A549 (cell line): ENCODE measurements at regions not wholly inside any gene's neighbourhood (a gene's known extent, or its start where the extent isn't known, plus 50 kb on each side); places are given as distances from the start of the nearest gene placed in this dataset.

Experiments used
- ATAC-seq, 2 experiments: fragments of 200-7000 bp in 1 of 2; fragments of >200 bp in 1 of 2; cut with Nextera tagmentation in 1 of 2; cut with Tn5 transposase in 1 of 2; 3 replicates each; pipeline versions ENCODE4 v1.8.0 to v1.9.1; 2018 to 2020; ENCODE audit warnings: mild to moderate bottlenecking in 1 of 2, moderate library complexity in 1 of 2
- CTCF ChIA-PET: fragments of 300-600 bp; sonication (Branson Sonifier 250); formaldehyde crosslinking; extraction: SDS; loops from one replicate; lab custom pipeline; 2021; ENCODE audit warnings: antibody characterized with exemption, inconsistent platforms; lab: Yijun Ruan, JAX
- POLR2A ChIA-PET: fragments of 350-600 bp; formaldehyde crosslinking; extraction: SDS; loops from one replicate; lab custom pipeline; 2021; ENCODE audit warnings: antibody characterized with exemption, inconsistent platforms; lab: Yijun Ruan, JAX
- DNase-seq, 2 experiments: peaks; one replicate each; pipeline versions ENCODE4 v3.0.0 to v3.0.0-alpha.2; 2011 to 2016; ENCODE audit warnings: low read depth in 1 of 2, low spot score in 1 of 2
- FAIRE-seq: peaks from 2 replicates; lab custom pipeline; 2011; peaks lifted over from hg19 to GRCh38; lab: Jason Lieb, UNC
- H3K27ac ChIP-seq, 2 experiments: fragments of >200 bp; sonication (Bioruptor Twin); formaldehyde crosslinking; 3 replicates each; pipeline ENCODE4 v1.5.1; 2016 to 2017
- H3K4me1 ChIP-seq: fragments of >200 bp; sonication (Bioruptor Twin); formaldehyde crosslinking; 3 replicates; pipeline ENCODE4 v1.6.1; 2016
- H3K4me2 ChIP-seq: fragments of >200 bp; sonication (Bioruptor Twin); formaldehyde crosslinking; 3 replicates; pipeline ENCODE4 v1.6.1; 2016
- H3K4me3 ChIP-seq: fragments of >200 bp; sonication (Bioruptor Twin); formaldehyde crosslinking; 3 replicates; pipeline ENCODE4 v1.5.1; 2016
- H3K9me3 ChIP-seq: fragments of >200 bp; sonication (Bioruptor Twin); formaldehyde crosslinking; 3 replicates; pipeline ENCODE4 v1.6.1; 2016
- CBX2 ChIP-seq: fragments of 200-600 bp; sonication (generic); IDR thresholded peaks from 2 replicates; pipeline ENCODE4 v1.6.1; 2016; ENCODE audit warnings: low read depth, mild to moderate bottlenecking, borderline replicate concordance
- CHD2 ChIP-seq: fragments of 150-350 bp; IDR thresholded peaks from 2 replicates; pipeline ENCODE4 v1.6.1; 2014; ENCODE audit warnings: low read length; ENCODE audit not compliant: partially characterized antibody
- CHD4 ChIP-seq: fragments of 200-600 bp; sonication (generic); IDR thresholded peaks from 2 replicates; pipeline ENCODE4 v1.6.1; 2016; ENCODE audit warnings: antibody characterized with exemption, mild to moderate bottlenecking, borderline replicate concordance
- EHMT2 ChIP-seq: fragments of 200-600 bp; sonication (generic); IDR thresholded peaks from 2 replicates; pipeline ENCODE4 v1.6.1; 2016; ENCODE audit warnings: antibody characterized with exemption, low read depth, mild to moderate bottlenecking, moderate library complexity
- ESRRA ChIP-seq: fragments of 150-350 bp; IDR thresholded peaks from 2 replicates; pipeline ENCODE4 v1.6.1; 2014; ENCODE audit warnings: mild to moderate bottlenecking, low read length, borderline replicate concordance
- FOXS1 ChIP-seq: fragments of 250-450 bp; sonication (Bioruptor Pico); IDR thresholded peaks from 2 replicates; pipeline ENCODE4 v1.5.0; 2020; ENCODE audit warnings: mild to moderate bottlenecking, moderate library complexity
- GATA3 ChIP-seq: IDR thresholded peaks from 2 replicates; pipeline ENCODE4 v1.6.1; 2012; ENCODE audit warnings: borderline replicate concordance
- HEYL ChIP-seq: fragments of 250-450 bp; sonication (Bioruptor Pico); IDR thresholded peaks from 2 replicates; pipeline ENCODE4 v1.8.0; 2021; ENCODE audit warnings: mild to moderate bottlenecking, moderate library complexity
- HOXB5 ChIP-seq: fragments of 250-450 bp; sonication (Bioruptor Pico); IDR thresholded peaks from 2 replicates; pipeline ENCODE4 v1.5.0; 2020; ENCODE audit warnings: mild to moderate bottlenecking, moderate library complexity
- JUNB ChIP-seq: fragments of >200 bp; sonication (Bioruptor Twin); formaldehyde crosslinking; IDR thresholded peaks from 2 replicates; pipeline ENCODE4 v1.6.1; 2016
- NPAS2 ChIP-seq: fragments of 250-450 bp; sonication (Bioruptor Pico); IDR thresholded peaks from 2 replicates; pipeline ENCODE4 v1.8.0; 2022; ENCODE audit warnings: mild to moderate bottlenecking, moderate library complexity, borderline replicate concordance
- NR3C1 ChIP-seq: fragments of >200 bp; sonication (Bioruptor Twin); formaldehyde crosslinking; IDR thresholded peaks from 3 replicates; pipeline ENCODE4 v1.6.1; 2017
- POLR2A ChIP-seq: IDR thresholded peaks from 2 replicates; pipeline ENCODE4 v1.6.1; 2012; ENCODE audit warnings: mild to moderate bottlenecking, low read length
- POLR2AphosphoS2 ChIP-seq: conservative IDR thresholded peaks from 2 replicates; pipeline ENCODE4 v1.6.1; 2012; ENCODE audit warnings: low read length, improper control_type of control experiment, inconsistent platforms
- SMC3 ChIP-seq: fragments of >200 bp; sonication (Bioruptor Twin); formaldehyde crosslinking; IDR thresholded peaks from 3 replicates; pipeline ENCODE4 v1.6.1; 2018; ENCODE audit warnings: inconsistent platforms
- TFCP2L1 ChIP-seq: fragments of 250-450 bp; sonication (Bioruptor Pico); IDR thresholded peaks from 2 replicates; pipeline ENCODE4 v1.5.0; 2021; ENCODE audit warnings: mild to moderate bottlenecking
- ZC3H11A ChIP-seq: fragments of 450-650 bp; IDR thresholded peaks from 2 replicates; pipeline ENCODE4 v1.6.1; 2014; ENCODE audit warnings: antibody characterized with exemption, mild to moderate bottlenecking
- ZNF302 ChIP-seq: fragments of 250-450 bp; sonication (Bioruptor Pico); IDR thresholded peaks from 2 replicates; pipeline ENCODE4 v1.9.0; 2021; ENCODE audit warnings: inconsistent platforms, mild to moderate bottlenecking, moderate library complexity
- ZSCAN20 ChIP-seq: fragments of 250-450 bp; sonication (Bioruptor Pico); IDR thresholded peaks from 2 replicates; pipeline ENCODE4 v1.8.0; 2022; ENCODE audit warnings: mild to moderate bottlenecking, moderate library complexity
- WGBS: methylation state at CpG from one replicate; pipeline ENCODE4 v1.1.6; 2017; ENCODE audit errors: missing lambda C conversion rate; 5-methylcytosine and 5-hydroxymethylcytosine counted together
- TF ChIP-seq, protein P1 (sequence below): fragments of >200 bp; sonication (Bioruptor Twin); formaldehyde crosslinking; IDR thresholded peaks from 2 replicates; pipeline ENCODE4 v1.6.1; 2016
- TF ChIP-seq, protein P2 (sequence below): IDR thresholded peaks from 2 replicates; pipeline ENCODE4 v1.6.1; 2012
- TF ChIP-seq, protein P3 (sequence below): fragments of 200-600 bp; sonication (generic); IDR thresholded peaks from 2 replicates; pipeline ENCODE4 v1.6.1; 2016; ENCODE audit warnings: antibody characterized with exemption, mild to moderate bottlenecking, moderate library complexity
- TF ChIP-seq, protein P4 (sequence below): fragments of 150-350 bp; IDR thresholded peaks from 2 replicates; pipeline ENCODE4 v1.6.1; 2014; ENCODE audit warnings: low read depth, mild to moderate bottlenecking, low read length
- TF ChIP-seq, protein P5 (sequence below): IDR thresholded peaks from 2 replicates; pipeline ENCODE4 v1.6.1; 2012
- TF ChIP-seq, protein P6 (sequence below): IDR thresholded peaks from 2 replicates; pipeline ENCODE4 v1.6.1; 2012; ENCODE audit warnings: low read depth, borderline replicate concordance

DNA sequence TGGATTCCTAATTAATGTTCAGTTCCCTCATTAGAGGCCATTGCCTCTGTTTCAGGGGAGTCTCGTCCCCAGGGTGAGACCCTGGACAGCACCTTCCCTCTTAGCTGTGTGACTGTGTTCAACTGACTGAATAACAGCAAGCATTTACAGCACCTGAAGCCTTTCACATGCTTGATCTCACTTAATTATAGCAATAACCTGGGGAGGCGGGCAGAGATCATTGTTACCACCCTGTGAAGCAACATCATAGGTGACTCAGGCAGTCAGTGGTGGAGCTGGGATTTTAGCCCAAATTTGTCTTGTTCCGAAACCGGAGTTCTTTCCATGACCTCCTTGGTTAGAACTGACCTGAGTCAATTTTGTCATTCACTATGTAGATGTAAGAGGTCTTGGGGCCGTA, 105.2 kb upstream of the RAD23B start:
- no peaks in the 10 kb centered on the region for H3K9me3 ChIP-seq
- H3K4me2 ChIP-seq = no peak overlapping the region
- FAIRE-seq (no peak), ATAC-seq (no peak), DNase-seq (no peak)
- CTCF ChIA-PET = interaction anchor here (1.0 to 1.3 kb wide), 3 partner anchors 11 to 167 kb away, joined by 3 to 4 read pairs (median 3); no protein-coding TSS in a partner anchor
- TF ChIP-seq NPAS2 (CRISPR knock-in tag) (no peak), CHD4 (no peak), EHMT2 (no peak), CBX2 (no peak), ZC3H11A (no peak), GATA3 (no peak), HEYL (CRISPR knock-in tag) (no peak), FOXS1 (CRISPR knock-in tag) (no peak)
- TF ChIP-seq, protein P1, sequence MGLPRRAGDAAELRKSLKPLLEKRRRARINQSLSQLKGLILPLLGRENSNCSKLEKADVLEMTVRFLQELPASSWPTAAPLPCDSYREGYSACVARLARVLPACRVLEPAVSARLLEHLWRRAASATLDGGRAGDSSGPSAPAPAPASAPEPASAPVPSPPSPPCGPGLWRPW = no peak
- TF ChIP-seq, protein P2, sequence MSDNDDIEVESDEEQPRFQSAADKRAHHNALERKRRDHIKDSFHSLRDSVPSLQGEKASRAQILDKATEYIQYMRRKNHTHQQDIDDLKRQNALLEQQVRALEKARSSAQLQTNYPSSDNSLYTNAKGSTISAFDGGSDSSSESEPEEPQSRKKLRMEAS = no peak
- TF ChIP-seq, protein P3, sequence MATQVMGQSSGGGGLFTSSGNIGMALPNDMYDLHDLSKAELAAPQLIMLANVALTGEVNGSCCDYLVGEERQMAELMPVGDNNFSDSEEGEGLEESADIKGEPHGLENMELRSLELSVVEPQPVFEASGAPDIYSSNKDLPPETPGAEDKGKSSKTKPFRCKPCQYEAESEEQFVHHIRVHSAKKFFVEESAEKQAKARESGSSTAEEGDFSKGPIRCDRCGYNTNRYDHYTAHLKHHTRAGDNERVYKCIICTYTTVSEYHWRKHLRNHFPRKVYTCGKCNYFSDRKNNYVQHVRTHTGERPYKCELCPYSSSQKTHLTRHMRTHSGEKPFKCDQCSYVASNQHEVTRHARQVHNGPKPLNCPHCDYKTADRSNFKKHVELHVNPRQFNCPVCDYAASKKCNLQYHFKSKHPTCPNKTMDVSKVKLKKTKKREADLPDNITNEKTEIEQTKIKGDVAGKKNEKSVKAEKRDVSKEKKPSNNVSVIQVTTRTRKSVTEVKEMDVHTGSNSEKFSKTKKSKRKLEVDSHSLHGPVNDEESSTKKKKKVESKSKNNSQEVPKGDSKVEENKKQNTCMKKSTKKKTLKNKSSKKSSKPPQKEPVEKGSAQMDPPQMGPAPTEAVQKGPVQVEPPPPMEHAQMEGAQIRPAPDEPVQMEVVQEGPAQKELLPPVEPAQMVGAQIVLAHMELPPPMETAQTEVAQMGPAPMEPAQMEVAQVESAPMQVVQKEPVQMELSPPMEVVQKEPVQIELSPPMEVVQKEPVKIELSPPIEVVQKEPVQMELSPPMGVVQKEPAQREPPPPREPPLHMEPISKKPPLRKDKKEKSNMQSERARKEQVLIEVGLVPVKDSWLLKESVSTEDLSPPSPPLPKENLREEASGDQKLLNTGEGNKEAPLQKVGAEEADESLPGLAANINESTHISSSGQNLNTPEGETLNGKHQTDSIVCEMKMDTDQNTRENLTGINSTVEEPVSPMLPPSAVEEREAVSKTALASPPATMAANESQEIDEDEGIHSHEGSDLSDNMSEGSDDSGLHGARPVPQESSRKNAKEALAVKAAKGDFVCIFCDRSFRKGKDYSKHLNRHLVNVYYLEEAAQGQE = no peak
- TF ChIP-seq, protein P4, sequence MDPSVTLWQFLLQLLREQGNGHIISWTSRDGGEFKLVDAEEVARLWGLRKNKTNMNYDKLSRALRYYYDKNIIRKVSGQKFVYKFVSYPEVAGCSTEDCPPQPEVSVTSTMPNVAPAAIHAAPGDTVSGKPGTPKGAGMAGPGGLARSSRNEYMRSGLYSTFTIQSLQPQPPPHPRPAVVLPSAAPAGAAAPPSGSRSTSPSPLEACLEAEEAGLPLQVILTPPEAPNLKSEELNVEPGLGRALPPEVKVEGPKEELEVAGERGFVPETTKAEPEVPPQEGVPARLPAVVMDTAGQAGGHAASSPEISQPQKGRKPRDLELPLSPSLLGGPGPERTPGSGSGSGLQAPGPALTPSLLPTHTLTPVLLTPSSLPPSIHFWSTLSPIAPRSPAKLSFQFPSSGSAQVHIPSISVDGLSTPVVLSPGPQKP = no peak
- no peak overlapping the region for H3K27ac ChIP-seq
- POLR2A ChIA-PET = no interaction called here
- no peak overlapping the region for H3K4me3 ChIP-seq
- H3K4me1 ChIP-seq = no peaks in the 10 kb centered on the region
- 72% methylated on average over 5 of the region's 5 CpGs for WGBS

DNA sequence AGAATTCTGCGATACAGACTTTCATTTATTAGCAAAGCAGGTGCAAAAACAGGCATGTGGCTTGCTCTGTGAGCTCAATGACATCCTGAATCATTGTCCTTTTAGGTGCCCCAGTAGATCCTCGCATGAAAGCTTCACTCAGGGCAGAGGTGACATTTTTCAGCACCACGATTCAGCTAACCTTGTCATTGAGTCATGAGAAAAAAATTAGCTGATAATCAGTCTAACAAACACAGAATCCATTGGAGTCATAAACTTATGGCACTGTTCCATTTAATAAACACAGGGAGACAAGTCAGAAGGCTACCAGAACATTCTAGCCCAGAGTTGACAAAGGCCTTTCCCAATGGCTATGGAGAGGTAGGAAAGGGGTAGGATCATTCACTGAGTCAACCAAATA, 104.8 kb upstream of the RAD23B start:
- no peaks in the 10 kb centered on the region for H3K4me1 ChIP-seq
- DNase-seq = no peak
- no peak overlapping the region for H3K4me2 ChIP-seq
- ChIA-PET CTCF (interaction anchor here (1.0 to 1.3 kb wide), 3 partner anchors 11 to 167 kb away, joined by 3 to 4 read pairs (median 3); no protein-coding TSS in a partner anchor), POLR2A (no interaction called here)
- H3K27ac ChIP-seq = no peak overlapping the region
- ATAC-seq = no peak
- H3K4me3 ChIP-seq = no peak overlapping the region
- no peak for FAIRE-seq
- H3K9me3 ChIP-seq = no peaks in the 10 kb centered on the region
- WGBS = 40% methylated on average over 3 of the region's 3 CpGs
- TF ChIP-seq POLR2A = no peak
- no peak for TF ChIP-seq SMC3
- no peak for TF ChIP-seq NR3C1
- no peak for TF ChIP-seq FOXS1 (CRISPR knock-in tag)

DNA sequence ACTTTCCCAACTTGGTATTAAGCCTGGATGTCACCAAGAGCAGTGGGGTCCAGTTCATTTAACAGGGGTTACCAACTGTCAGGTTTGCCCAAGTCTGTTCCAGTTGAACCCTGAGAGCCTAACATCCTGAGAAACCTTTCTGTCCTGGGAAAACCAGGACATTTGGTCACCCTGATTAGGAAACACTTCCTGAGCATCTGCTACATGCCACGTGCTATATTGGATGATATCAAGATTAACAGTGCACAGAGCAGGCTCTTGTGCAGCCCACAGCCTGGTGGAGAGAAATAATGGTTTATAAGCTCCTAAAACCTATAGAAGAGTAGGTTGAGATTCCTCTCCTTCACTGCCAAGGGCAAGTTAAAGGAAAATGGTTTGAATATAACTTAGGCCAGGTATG, 102.9 kb upstream of the RAD23B start:
- Histone ChIP-seq H3K4me2 (no peak overlapping the region), H3K4me1 (no peaks in the 10 kb centered on the region), H3K4me3 (no peak overlapping the region), H3K9me3 (no peaks in the 10 kb centered on the region), H3K27ac (no peak overlapping the region)
- WGBS = 9% methylated on average over 1 of the region's 1 CpG
- ChIA-PET CTCF (interaction anchor here (1.0 to 1.1 kb wide), 2 partner anchors 11 to 22 kb away, joined by 3 read pairs; no protein-coding TSS in a partner anchor), POLR2A (no interaction called here)
- FAIRE-seq (no peak), DNase-seq (no peak), ATAC-seq (no peak)
- TF ChIP-seq TFCP2L1 = no peak
- no peak for TF ChIP-seq ESRRA
- TF ChIP-seq ZSCAN20 = no peak
- TF ChIP-seq, protein P5, sequence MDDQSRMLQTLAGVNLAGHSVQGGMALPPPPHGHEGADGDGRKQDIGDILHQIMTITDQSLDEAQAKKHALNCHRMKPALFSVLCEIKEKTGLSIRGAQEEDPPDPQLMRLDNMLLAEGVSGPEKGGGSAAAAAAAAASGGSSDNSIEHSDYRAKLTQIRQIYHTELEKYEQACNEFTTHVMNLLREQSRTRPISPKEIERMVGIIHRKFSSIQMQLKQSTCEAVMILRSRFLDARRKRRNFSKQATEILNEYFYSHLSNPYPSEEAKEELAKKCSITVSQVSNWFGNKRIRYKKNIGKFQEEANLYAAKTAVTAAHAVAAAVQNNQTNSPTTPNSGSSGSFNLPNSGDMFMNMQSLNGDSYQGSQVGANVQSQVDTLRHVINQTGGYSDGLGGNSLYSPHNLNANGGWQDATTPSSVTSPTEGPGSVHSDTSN = no peak
- no peak for TF ChIP-seq HOXB5 (CRISPR knock-in tag)
- TF ChIP-seq JUNB = no peak
- TF ChIP-seq, protein P6, sequence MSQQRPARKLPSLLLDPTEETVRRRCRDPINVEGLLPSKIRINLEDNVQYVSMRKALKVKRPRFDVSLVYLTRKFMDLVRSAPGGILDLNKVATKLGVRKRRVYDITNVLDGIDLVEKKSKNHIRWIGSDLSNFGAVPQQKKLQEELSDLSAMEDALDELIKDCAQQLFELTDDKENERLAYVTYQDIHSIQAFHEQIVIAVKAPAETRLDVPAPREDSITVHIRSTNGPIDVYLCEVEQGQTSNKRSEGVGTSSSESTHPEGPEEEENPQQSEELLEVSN = no peak
- TF ChIP-seq CHD2 = no peak
- no peak for TF ChIP-seq POLR2AphosphoS2
- TF ChIP-seq ZNF302 (CRISPR knock-in tag) = no peak
- TF ChIP-seq, protein P3 = no peak
